ENCODE measurements at regions not wholly inside any gene's neighbourhood (a gene's known extent, or its start where the extent isn't known, plus 50 kb on each side); places are given as distances from the start of the nearest gene placed in this dataset.

DNA sequence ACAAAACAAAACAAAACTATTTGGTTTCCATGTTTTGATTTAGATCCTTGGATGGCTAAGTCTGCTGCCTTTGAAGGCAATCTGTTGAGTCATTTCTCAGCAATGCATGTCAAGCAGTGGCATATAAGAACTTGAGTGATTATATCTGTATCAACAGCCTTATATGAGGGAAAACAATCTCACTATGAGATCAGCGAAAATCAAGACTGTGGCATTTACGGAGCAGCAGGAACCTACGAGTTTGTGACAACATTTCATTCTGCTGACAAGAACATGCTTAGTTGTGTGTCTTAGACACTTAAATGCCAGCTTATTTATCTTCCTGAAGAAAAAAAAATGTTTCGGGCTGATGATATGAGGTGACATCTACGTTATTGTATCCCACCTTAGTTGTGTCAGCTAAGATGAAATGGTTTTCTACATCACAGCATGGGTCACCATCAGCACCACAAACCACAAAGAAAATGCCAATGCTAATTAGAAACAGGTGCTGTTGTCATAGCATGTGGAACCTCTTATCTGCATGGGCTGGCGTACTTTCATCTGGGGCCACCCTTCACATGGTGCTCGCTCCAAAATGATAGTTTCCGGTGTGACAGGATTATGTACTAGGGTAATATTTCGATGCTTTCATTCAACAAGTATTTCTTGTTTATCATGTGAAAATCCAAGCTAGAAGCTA, 1085.5 kb downstream of the SORCS1 start:
- Histone ChIP-seq H3K4me3 (ENCODE audit: insufficient read depth, low read depth, low read length) (no peak overlapping the region), H3K27me3 (ENCODE audit: control insufficient read depth, insufficient read depth, low read length) (no peaks in the 10 kb centered on the region), H2AFZ (replicated peaks; ENCODE audit: low read length, poor library complexity) (no peak overlapping the region), H3K14ac (replicated peaks; ENCODE audit: low read depth, low read length) (no peak overlapping the region), H2BK20ac (ENCODE audit: low read depth, low read length) (no peak overlapping the region), H2BK15ac (ENCODE audit: low read depth, low read length) (no peak overlapping the region), H3K4ac (ENCODE audit: low read depth, low read length) (no peak overlapping the region), H3K4me1 (ENCODE audit: control insufficient read depth, insufficient read depth, low read length) (no peaks in the 10 kb centered on the region), H2AK5ac (ENCODE audit: low read depth, low read length) (no peak overlapping the region), H3K79me1 (ENCODE audit: low read depth in 1 of 2, low read length in 2 of 2) (no peaks in the 10 kb centered on the region), H3K36me3 (ENCODE audit: control insufficient read depth, insufficient read depth, low read length) (no peaks in the 10 kb centered on the region), H3K9me1 (ENCODE audit: insufficient read depth, low read length) (no peaks in the 10 kb centered on the region), H3K56ac (ENCODE audit: extremely low read depth, insufficient read depth, low read length) (no peak overlapping the region), H2AK9ac (replicated peaks; ENCODE audit: low read depth, low read length, poor library complexity) (no peak overlapping the region), H3K9ac (ENCODE audit: low read depth, low read length) (no peak overlapping the region), H2BK120ac (ENCODE audit: low read depth, low read length) (no peak overlapping the region), H3K18ac (ENCODE audit: low read depth, low read length) (no peak overlapping the region), H4K20me1 (ENCODE audit: insufficient read depth, low read length) (no peaks in the 10 kb centered on the region), H3K4me2 (ENCODE audit: low read depth, low read length) (no peak overlapping the region), H4K8ac (ENCODE audit: low read depth in 2 of 2, low read length in 2 of 2) (no peak overlapping the region), H3K27ac (ENCODE audit: insufficient read depth, low read length) (no peak overlapping the region), H2BK5ac (ENCODE audit: low read depth, low read length, poor library complexity, severe bottlenecking) (no peak overlapping the region), H4K5ac (ENCODE audit: low read depth, low read length) (no peak overlapping the region), H3K23ac (ENCODE audit: low read depth, low read length) (no peak overlapping the region), H4K91ac (ENCODE audit: insufficient read depth, low read depth, low read length) (no peak overlapping the region), H3K9me3 (ENCODE audit: control insufficient read depth, insufficient read depth, low read length) (peaks cover 2% of the 10 kb centered on the region; the same call in 1 of the 2 replicates)
- dilution Hi-C loops (cut with HindIII; ENCODE audit: low sequenced_read_pairs, unreplicated experiment), result no loop called here
- WGBS, 2 experiments (ENCODE audit: extremely low coverage in 2 of 2, insufficient read length in 1 of 2), result no CpG with 5 or more reads among the region's 9 CpGs
- DNase-seq (no peak), ATAC-seq (ENCODE audit: low read depth) (no peak)
- intact Hi-C loops (cut with micrococcal nuclease), result no loop called here
- BruUV-seq (replicated peaks), result no TSS peak
- in situ Hi-C loops (cut with MboI; ENCODE audit: low sequenced_read_pairs), result no loop called here
- POLR2A ChIA-PET (ENCODE audit: unreplicated experiment), result no interaction called here
- CTCF ChIA-PET, result no interaction called here
- TF ChIP-seq, protein P1, sequence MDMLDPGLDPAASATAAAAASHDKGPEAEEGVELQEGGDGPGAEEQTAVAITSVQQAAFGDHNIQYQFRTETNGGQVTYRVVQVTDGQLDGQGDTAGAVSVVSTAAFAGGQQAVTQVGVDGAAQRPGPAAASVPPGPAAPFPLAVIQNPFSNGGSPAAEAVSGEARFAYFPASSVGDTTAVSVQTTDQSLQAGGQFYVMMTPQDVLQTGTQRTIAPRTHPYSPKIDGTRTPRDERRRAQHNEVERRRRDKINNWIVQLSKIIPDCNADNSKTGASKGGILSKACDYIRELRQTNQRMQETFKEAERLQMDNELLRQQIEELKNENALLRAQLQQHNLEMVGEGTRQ (IDR thresholded peaks at IDR 0.05; ENCODE audit: low read depth, low read length), result no peak
- no peak for TF ChIP-seq RFX5 (IDR thresholded peaks at IDR 0.05; ENCODE audit: low read depth, low read length)
- TF ChIP-seq, protein P2, sequence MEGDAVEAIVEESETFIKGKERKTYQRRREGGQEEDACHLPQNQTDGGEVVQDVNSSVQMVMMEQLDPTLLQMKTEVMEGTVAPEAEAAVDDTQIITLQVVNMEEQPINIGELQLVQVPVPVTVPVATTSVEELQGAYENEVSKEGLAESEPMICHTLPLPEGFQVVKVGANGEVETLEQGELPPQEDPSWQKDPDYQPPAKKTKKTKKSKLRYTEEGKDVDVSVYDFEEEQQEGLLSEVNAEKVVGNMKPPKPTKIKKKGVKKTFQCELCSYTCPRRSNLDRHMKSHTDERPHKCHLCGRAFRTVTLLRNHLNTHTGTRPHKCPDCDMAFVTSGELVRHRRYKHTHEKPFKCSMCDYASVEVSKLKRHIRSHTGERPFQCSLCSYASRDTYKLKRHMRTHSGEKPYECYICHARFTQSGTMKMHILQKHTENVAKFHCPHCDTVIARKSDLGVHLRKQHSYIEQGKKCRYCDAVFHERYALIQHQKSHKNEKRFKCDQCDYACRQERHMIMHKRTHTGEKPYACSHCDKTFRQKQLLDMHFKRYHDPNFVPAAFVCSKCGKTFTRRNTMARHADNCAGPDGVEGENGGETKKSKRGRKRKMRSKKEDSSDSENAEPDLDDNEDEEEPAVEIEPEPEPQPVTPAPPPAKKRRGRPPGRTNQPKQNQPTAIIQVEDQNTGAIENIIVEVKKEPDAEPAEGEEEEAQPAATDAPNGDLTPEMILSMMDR (conservative IDR thresholded peaks at IDR 0.05; ENCODE audit: low read depth, low read length), result no peak
- no peak for TF ChIP-seq FOS (IDR thresholded peaks at IDR 0.05; ENCODE audit: low read depth, low read length)
- TF ChIP-seq RCOR1 (IDR thresholded peaks at IDR 0.05; ENCODE audit: insufficient replicate concordance, low read length), result no peak
- no peak for TF ChIP-seq MAFK (IDR thresholded peaks at IDR 0.05; ENCODE audit: low read depth, low read length)
- TF ChIP-seq RAD21 (IDR thresholded peaks at IDR 0.05; ENCODE audit: low read length), result no peak
- TF ChIP-seq, protein P3, sequence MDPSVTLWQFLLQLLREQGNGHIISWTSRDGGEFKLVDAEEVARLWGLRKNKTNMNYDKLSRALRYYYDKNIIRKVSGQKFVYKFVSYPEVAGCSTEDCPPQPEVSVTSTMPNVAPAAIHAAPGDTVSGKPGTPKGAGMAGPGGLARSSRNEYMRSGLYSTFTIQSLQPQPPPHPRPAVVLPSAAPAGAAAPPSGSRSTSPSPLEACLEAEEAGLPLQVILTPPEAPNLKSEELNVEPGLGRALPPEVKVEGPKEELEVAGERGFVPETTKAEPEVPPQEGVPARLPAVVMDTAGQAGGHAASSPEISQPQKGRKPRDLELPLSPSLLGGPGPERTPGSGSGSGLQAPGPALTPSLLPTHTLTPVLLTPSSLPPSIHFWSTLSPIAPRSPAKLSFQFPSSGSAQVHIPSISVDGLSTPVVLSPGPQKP (IDR thresholded peaks at IDR 0.05; ENCODE audit: borderline replicate concordance, low read depth, low read length), result no peak
- TF ChIP-seq CEBPB (IDR thresholded peaks at IDR 0.05; ENCODE audit: low read depth, low read length), result no peak
